ENCODE measurements at regions not wholly inside any gene's neighbourhood (a gene's known extent, or its start where the extent isn't known, plus 50 kb on each side); places are given as distances from the start of the nearest gene placed in this dataset.

DNA sequence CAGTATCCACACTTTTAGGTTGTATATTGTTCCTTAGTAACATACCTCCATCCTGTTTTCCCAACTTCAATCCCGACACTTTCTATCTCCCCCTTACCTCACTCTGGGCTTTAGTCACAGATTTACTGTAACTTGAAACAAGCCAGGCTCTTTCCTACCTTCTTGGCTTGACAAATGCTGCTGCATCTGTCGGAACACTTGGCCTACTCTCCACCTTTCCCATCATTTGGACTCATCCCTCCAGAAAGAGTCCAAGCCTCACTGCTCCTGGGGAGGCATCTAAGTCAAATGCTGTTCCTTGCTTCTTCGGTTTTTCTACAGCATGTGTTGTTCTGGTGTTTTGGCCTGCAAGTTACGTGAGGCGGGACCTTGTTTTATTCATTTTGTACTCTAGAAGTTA lies 142.4 kb downstream of the DACT1 start:
- Histone ChIP-seq H3K9me3 (ENCODE audit: control extremely low read depth in 1 of 3, control insufficient read depth in 2 of 3, insufficient read depth in 1 of 3, low read length in 2 of 3) (no peaks in the 10 kb centered on the region), H4K20me1 (ENCODE audit: control insufficient read depth, insufficient read depth, low read length, poor library complexity, severe bottlenecking) (no peaks in the 10 kb centered on the region), H3K4me3 (ENCODE audit: control extremely low read depth in 1 of 5, extremely low read depth in 1 of 5, insufficient read depth in 1 of 5, low read depth in 2 of 5, low read length in 4 of 5) (no peak overlapping the region), H3K4me1 (ENCODE audit: control insufficient read depth in 2 of 2, insufficient read depth in 2 of 2, low read length in 2 of 2) (no peaks in the 10 kb centered on the region), H3K27me3 (replicated peaks in 1 of 4; ENCODE audit: control extremely low read depth in 1 of 4, control insufficient read depth in 3 of 4, insufficient read depth in 4 of 4, low read length in 3 of 4) (no peaks in the 10 kb centered on the region), H3K79me2 (ENCODE audit: control insufficient read depth, insufficient read depth, low read length) (no peaks in the 10 kb centered on the region), H3K27ac (ENCODE audit: low read length in 2 of 2) (no peak overlapping the region), H3K36me3 (replicated peaks in 1 of 2; ENCODE audit: control extremely low read depth in 1 of 2, control insufficient read depth in 1 of 2, extremely low read depth in 1 of 2, insufficient read depth in 2 of 2, low read length in 1 of 2) (no peaks in the 10 kb centered on the region), H2AFZ (ENCODE audit: insufficient read depth, low read depth, low read length, poor library complexity, severe bottlenecking) (no peak overlapping the region), H3K9ac (ENCODE audit: low read length) (no peak overlapping the region), H3K4me2 (replicated peaks; ENCODE audit: low read depth, low read length, poor library complexity, severe bottlenecking) (no peak overlapping the region)
- Mint-ChIP-seq H3K4me1 (no peaks in the 10 kb centered on the region), H3K27me3 (no peaks in the 10 kb centered on the region), H3K9me3 (ENCODE audit: insufficient read depth) (no peaks in the 10 kb centered on the region), H3K27ac (no peak overlapping the region), H3K4me3 (no peak overlapping the region)
- ATAC-seq (ENCODE audit: low read depth) (no peak), DNase-seq (no peak)
- intact Hi-C loops (cut with micrococcal nuclease): no loop called here
- 95% methylated on average over 4 of the region's 5 CpGs for WGBS (ENCODE audit: insufficient coverage)
- TF ChIP-seq EZH2 (IDR thresholded peaks at IDR 0.05; ENCODE audit: borderline replicate concordance, insufficient read depth, low read depth, low read length, poor library complexity, severe bottlenecking): no peak
- TF ChIP-seq, protein P1, sequence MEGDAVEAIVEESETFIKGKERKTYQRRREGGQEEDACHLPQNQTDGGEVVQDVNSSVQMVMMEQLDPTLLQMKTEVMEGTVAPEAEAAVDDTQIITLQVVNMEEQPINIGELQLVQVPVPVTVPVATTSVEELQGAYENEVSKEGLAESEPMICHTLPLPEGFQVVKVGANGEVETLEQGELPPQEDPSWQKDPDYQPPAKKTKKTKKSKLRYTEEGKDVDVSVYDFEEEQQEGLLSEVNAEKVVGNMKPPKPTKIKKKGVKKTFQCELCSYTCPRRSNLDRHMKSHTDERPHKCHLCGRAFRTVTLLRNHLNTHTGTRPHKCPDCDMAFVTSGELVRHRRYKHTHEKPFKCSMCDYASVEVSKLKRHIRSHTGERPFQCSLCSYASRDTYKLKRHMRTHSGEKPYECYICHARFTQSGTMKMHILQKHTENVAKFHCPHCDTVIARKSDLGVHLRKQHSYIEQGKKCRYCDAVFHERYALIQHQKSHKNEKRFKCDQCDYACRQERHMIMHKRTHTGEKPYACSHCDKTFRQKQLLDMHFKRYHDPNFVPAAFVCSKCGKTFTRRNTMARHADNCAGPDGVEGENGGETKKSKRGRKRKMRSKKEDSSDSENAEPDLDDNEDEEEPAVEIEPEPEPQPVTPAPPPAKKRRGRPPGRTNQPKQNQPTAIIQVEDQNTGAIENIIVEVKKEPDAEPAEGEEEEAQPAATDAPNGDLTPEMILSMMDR (IDR thresholded peaks at IDR 0.05): no peak
- CTCF ChIA-PET: no interaction called here
- POLR2A ChIA-PET: no interaction called here

DNA sequence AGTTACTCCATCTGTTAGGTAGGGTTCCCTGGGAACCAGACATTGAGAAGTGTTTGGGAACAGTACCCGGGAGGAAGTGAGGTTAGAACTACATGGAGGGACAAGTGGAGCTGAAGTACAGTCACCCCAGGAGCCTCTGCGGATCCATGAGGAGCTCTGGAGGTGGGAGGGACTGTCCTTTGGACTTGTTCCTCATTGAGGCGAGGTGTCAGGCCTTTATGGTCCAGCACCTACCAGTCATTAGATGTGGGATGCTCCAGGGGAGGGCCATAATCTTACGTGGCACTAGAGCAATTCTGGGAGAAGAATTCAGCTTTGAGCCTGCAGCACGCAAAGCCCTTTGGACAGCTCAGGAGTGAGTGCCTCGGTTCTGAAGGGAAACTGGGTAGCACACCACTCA lies 142.8 kb downstream of the DACT1 start:
- Mint-ChIP-seq H3K27me3 (no peaks in the 10 kb centered on the region), H3K4me3 (no peak overlapping the region), H3K9me3 (ENCODE audit: insufficient read depth) (no peaks in the 10 kb centered on the region), H3K27ac (no peak overlapping the region), H3K4me1 (no peaks in the 10 kb centered on the region)
- Histone ChIP-seq H3K4me1 (ENCODE audit: control insufficient read depth in 2 of 2, insufficient read depth in 2 of 2, low read length in 2 of 2) (no peaks in the 10 kb centered on the region), H4K20me1 (ENCODE audit: control insufficient read depth, insufficient read depth, low read length, poor library complexity, severe bottlenecking) (no peaks in the 10 kb centered on the region), H3K36me3 (replicated peaks in 1 of 2; ENCODE audit: control extremely low read depth in 1 of 2, control insufficient read depth in 1 of 2, extremely low read depth in 1 of 2, insufficient read depth in 2 of 2, low read length in 1 of 2) (no peaks in the 10 kb centered on the region), H3K9me3 (ENCODE audit: control extremely low read depth in 1 of 3, control insufficient read depth in 2 of 3, insufficient read depth in 1 of 3, low read length in 2 of 3) (no peaks in the 10 kb centered on the region), H3K9ac (ENCODE audit: low read length) (no peak overlapping the region), H3K4me2 (replicated peaks; ENCODE audit: low read depth, low read length, poor library complexity, severe bottlenecking) (no peak overlapping the region), H3K79me2 (ENCODE audit: control insufficient read depth, insufficient read depth, low read length) (no peaks in the 10 kb centered on the region), H2AFZ (ENCODE audit: insufficient read depth, low read depth, low read length, poor library complexity, severe bottlenecking) (no peak overlapping the region), H3K27me3 (replicated peaks in 1 of 4; ENCODE audit: control extremely low read depth in 1 of 4, control insufficient read depth in 3 of 4, insufficient read depth in 4 of 4, low read length in 3 of 4) (no peaks in the 10 kb centered on the region), H3K4me3 (ENCODE audit: control extremely low read depth in 1 of 5, extremely low read depth in 1 of 5, insufficient read depth in 1 of 5, low read depth in 2 of 5, low read length in 4 of 5) (no peak overlapping the region), H3K27ac (ENCODE audit: low read length in 2 of 2) (no peak overlapping the region)
- WGBS (ENCODE audit: insufficient coverage): 96% methylated on average over 5 of the region's 6 CpGs
- no peak for DNase-seq
- CTCF ChIA-PET: no interaction called here
- no peak for ATAC-seq (ENCODE audit: low read depth)
- intact Hi-C loops (cut with micrococcal nuclease): no loop called here
- TF ChIP-seq, protein P1 (IDR thresholded peaks at IDR 0.05): no peak
- no peak for TF ChIP-seq EZH2 (IDR thresholded peaks at IDR 0.05; ENCODE audit: borderline replicate concordance, insufficient read depth, low read depth, low read length, poor library complexity, severe bottlenecking)
- POLR2A ChIA-PET: no interaction called here

All from B cell (primary cell).